Epithelial cell of proximal tubule (primary cell): ENCODE measurements at regions not wholly inside any gene's neighbourhood (a gene's known extent, or its start where the extent isn't known, plus 50 kb on each side); places are given as distances from the start of the nearest gene placed in this dataset.

Experiments used
- DNase-seq: peaks from one replicate; pipeline ENCODE4 v3.0.0-alpha.2; 2011; ENCODE audit warnings: low read depth
- H3K4me3 ChIP-seq: 2 replicates; pipeline ENCODE4 v1.5.1; 2011; ENCODE audit warnings: low read depth, mild to moderate bottlenecking, low read length
- CTCF ChIP-seq: conservative IDR thresholded peaks from 2 replicates; pipeline ENCODE4 v1.5.1; 2012; ENCODE audit warnings: low read depth, mild to moderate bottlenecking, low read length

- H3K4me3 ChIP-seq, result no peak overlapping the region
- TF ChIP-seq CTCF, result no peak
- no peak for DNase-seq
Measured at GRCh38 chr9:109918339-109919163, 138.6 kb downstream of the PALM2AKAP2 start.

GRCh38 chr9:109919736-109920408 is 139.9 kb downstream of the PALM2AKAP2 start:
- DNase-seq, result no peak
- H3K4me3 ChIP-seq, result no peak overlapping the region
- TF ChIP-seq CTCF, result no peak

GRCh38 chr9:109922617-109923470 is 142.8 kb downstream of the PALM2AKAP2 start:
- TF ChIP-seq CTCF, result no peak
- peak; percentile 74 for DNase-seq
- no peak overlapping the region for H3K4me3 ChIP-seq

- DNase-seq, result no peak
- no peak overlapping the region for H3K4me3 ChIP-seq
- no peak for TF ChIP-seq CTCF
Measured at GRCh38 chr9:109923471-109923760, 143.4 kb downstream of the PALM2AKAP2 start.

- DNase-seq, result no peak
- H3K4me3 ChIP-seq, result no peak overlapping the region
- TF ChIP-seq CTCF, result no peak
Measured at GRCh38 chr9:109923806-109924205, 143.8 kb downstream of the PALM2AKAP2 start.

- DNase-seq, result no peak
- H3K4me3 ChIP-seq, result no peak overlapping the region
- TF ChIP-seq CTCF, result no peak
Measured at GRCh38 chr9:109925799-109926198, 145.8 kb downstream of the PALM2AKAP2 start.
